ENCODE measurements at regions not wholly inside any gene's neighbourhood (a gene's known extent, or its start where the extent isn't known, plus 50 kb on each side); places are given as distances from the start of the nearest gene placed in this dataset.

GRCh38 chr2:71790226-71791060 is 337.1 kb downstream of the DYSF start:
- DNase-seq, result no peak
- Histone ChIP-seq H3K27ac (no peak overlapping the region), H3K9me3 (no peaks in the 10 kb centered on the region), H3K36me3 (no peaks in the 10 kb centered on the region), H3K27me3 (no peaks in the 10 kb centered on the region), H3K4me3 (no peak overlapping the region), H3K4me1 (peaks cover 0 to 3% (median 0%) of the 10 kb centered on the region in 4 donors)
- TF ChIP-seq POLR2A (IDR thresholded peaks at IDR 0.05) (no peak), CTCF (IDR thresholded peaks at IDR 0.05) (no peak)

- no peak for DNase-seq
- no peaks in the 10 kb centered on the region for H3K36me3 ChIP-seq
These were observed 336.3 kb downstream of the DYSF start for GRCh38 chr2:71789556-71790204.

GRCh38 chr2:71788601-71789240 is 335.4 kb downstream of the DYSF start:
- Histone ChIP-seq H3K4me1 (peaks cover 0 to 6% (median 0%) of the 10 kb centered on the region in 4 donors), H3K27me3 (no peaks in the 10 kb centered on the region), H3K36me3 (no peaks in the 10 kb centered on the region), H3K27ac (no peak overlapping the region), H3K4me3 (no peak overlapping the region), H3K9me3 (no peaks in the 10 kb centered on the region)
- TF ChIP-seq CTCF (IDR thresholded peaks at IDR 0.05) (no peak), POLR2A (IDR thresholded peaks at IDR 0.05) (no peak)
- DNase-seq, result no peak

More at GRCh38 chr2:71789556-71790204, 336.3 kb downstream of the DYSF start:
- peaks cover 0 to 6% (median 0%) of the 10 kb centered on the region in 4 donors for H3K4me1 ChIP-seq
- H3K27me3 ChIP-seq, result no peaks in the 10 kb centered on the region
- no peak overlapping the region for H3K27ac ChIP-seq
- no peak overlapping the region for H3K4me3 ChIP-seq
- H3K9me3 ChIP-seq, result no peaks in the 10 kb centered on the region
- no peak for TF ChIP-seq POLR2A (IDR thresholded peaks at IDR 0.05)

GRCh38 chr2:71788186-71788525 is 334.8 kb downstream of the DYSF start:
- no peak overlapping the region for H3K27ac ChIP-seq
- TF ChIP-seq POLR2A (IDR thresholded peaks at IDR 0.05), result no peak
- no peak for TF ChIP-seq CTCF (IDR thresholded peaks at IDR 0.05)
- H3K27me3 ChIP-seq, result no peaks in the 10 kb centered on the region
- DNase-seq, result no peak
- no peak overlapping the region for H3K4me3 ChIP-seq
- peaks cover 0 to 6% (median 0%) of the 10 kb centered on the region in 4 donors for H3K4me1 ChIP-seq
- no peaks in the 10 kb centered on the region for H3K36me3 ChIP-seq
- H3K9me3 ChIP-seq, result no peaks in the 10 kb centered on the region

GRCh38 chr2:71787476-71788185 is 334.3 kb downstream of the DYSF start:
- no peak overlapping the region for H3K27ac ChIP-seq
- H3K4me1 ChIP-seq, result peaks cover 0 to 6% (median 0%) of the 10 kb centered on the region in 4 donors
- no peaks in the 10 kb centered on the region for H3K27me3 ChIP-seq
- no peaks in the 10 kb centered on the region for H3K36me3 ChIP-seq
- no peaks in the 10 kb centered on the region for H3K9me3 ChIP-seq
- H3K4me3 ChIP-seq, result no peak overlapping the region
- no peak for TF ChIP-seq CTCF (IDR thresholded peaks at IDR 0.05)
- no peak for TF ChIP-seq POLR2A (IDR thresholded peaks at IDR 0.05)
- no peak for DNase-seq

All from Peyer's patch (tissue), 4 donors.